Activated CD4-positive, CD25-positive, alpha-beta regulatory T cell treated with anti-CD3 and anti-CD28 coated beads, Interleukin-2, amount 50 U/mL, for 16 hours (primary cell): ENCODE measurements at regions not wholly inside any gene's neighbourhood (a gene's known extent, or its start where the extent isn't known, plus 50 kb on each side); places are given as distances from the start of the nearest gene placed in this dataset.
"Not testable (repeated sequence)": the region's sequence is repeated elsewhere in the genome, so short reads cannot be mapped to it uniquely, and the experiment has no call there.

Experiments used
- DNase-seq: peaks from one replicate; pipeline ENCODE4 v3.0.0-alpha.2; 2020; ENCODE audit warnings: low read depth, low spot score

GRCh38 chr6:26260725-26261490 is 104.1 kb upstream of the BTN3A2 start:
- no peak for DNase-seq

DNA sequence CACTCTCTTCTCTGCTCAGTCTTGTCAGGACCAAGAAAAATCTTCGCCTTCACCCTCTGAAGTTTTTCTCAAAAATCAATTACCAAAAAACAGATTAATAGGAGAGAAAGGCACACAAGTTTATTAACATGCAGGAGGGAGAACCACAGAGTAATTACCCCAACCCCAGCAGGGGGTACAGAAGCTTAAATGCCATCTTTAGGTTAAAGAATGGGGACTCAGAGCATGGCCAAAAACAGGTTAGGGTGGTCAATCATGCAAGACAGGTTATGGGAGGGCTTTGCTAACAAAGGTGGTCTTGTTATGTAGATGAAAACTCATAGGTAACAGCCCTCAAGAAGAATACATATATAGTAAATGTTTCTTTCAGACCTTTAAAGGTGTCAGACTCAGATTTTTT is 100.5 kb upstream of the BTN3A2 start:
- no peak for DNase-seq

GRCh38 chr6:26267083-26267589 is 97.9 kb upstream of the BTN3A2 start:
- DNase-seq, result no peak

GRCh38 chr6:26268659-26269402 is 96.2 kb upstream of the BTN3A2 start:
- DNase-seq, result no peak

GRCh38 chr6:26269531-26270485 is 95.2 kb upstream of the BTN3A2 start:
- DNase-seq, result no peak

DNA sequence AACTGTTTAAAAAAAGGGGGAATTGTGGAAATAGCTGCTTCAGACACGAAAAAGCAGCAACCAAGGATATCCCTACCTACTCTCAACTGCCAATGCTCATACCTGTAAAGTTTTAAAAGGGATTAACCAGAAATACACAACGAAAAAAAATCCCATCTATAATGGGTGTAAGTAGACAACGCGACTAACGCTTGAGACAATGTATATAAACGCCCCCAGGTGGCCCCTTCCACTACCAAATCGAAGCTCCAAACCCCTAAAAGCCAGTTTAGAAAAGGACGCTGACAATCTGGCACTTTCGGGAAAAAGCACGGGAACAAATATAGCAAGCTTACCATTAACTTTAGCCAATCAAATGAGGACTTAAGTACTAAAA is 94.5 kb upstream of the BTN3A2 start:
- DNase-seq, result no peak

DNA sequence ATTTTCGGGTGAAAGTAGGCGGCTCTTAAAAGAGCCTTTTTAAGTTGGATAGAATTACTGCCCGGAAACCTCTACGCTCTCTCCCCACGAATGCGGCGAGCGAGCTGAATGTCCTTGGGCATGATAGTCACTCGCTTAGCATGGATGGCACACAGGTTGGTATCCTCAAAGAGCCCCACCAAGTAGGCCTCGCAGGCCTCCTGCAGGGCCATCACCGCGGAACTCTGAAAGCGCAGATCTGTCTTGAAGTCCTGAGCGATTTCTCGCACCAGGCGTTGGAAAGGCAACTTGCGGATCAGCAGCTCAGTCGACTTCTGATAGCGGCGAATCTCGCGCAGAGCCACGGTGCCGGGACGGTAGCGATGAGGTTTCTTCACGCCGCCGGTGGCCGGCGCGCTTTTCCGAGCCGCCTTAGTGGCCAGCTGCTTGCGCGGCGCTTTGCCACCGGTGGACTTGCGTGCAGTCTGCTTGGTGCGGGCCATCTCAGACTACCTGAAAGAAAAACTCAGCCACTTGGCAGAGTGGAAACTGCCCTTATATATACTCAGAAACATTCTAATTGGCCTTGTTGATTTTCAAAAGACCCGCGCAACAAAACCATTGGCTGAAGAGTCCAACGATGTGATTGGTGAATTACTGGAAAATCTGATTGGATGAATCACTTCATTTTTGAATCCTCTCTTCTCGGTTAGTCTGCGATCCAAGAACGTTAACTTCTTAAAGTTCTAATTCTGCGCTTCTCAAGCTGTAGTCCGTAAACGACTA is 93.9 kb upstream of the BTN3A2 start:
- DNase-seq, result peak; percentile 79

DNA sequence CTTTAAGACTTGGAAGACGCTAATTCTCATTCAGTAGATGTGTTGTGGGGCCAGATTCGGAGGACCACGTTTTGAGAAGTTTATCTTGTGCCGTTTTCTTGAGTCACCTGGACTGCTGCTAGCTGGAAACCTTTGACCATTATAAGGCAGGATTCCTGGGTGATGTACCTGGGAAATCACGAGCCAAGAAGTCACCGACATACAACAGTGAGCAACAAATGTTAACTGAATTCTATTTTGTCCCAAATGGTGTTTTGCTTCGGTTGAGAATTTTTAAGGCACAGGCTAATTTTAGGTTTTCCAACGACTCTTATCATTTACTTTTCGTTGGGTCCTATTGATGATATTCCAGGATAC is 93.4 kb upstream of the BTN3A2 start:
- no peak for DNase-seq

GRCh38 chr6:26272171-26272637 is 92.8 kb upstream of the BTN3A2 start:
- no peak for DNase-seq

GRCh38 chr6:26273673-26274588 is 91.1 kb upstream of the BTN3A2 start:
- DNase-seq, result no peak

GRCh38 chr6:26275663-26276062 is 89.3 kb upstream of the BTN3A2 start:
- no peak for DNase-seq

DNA sequence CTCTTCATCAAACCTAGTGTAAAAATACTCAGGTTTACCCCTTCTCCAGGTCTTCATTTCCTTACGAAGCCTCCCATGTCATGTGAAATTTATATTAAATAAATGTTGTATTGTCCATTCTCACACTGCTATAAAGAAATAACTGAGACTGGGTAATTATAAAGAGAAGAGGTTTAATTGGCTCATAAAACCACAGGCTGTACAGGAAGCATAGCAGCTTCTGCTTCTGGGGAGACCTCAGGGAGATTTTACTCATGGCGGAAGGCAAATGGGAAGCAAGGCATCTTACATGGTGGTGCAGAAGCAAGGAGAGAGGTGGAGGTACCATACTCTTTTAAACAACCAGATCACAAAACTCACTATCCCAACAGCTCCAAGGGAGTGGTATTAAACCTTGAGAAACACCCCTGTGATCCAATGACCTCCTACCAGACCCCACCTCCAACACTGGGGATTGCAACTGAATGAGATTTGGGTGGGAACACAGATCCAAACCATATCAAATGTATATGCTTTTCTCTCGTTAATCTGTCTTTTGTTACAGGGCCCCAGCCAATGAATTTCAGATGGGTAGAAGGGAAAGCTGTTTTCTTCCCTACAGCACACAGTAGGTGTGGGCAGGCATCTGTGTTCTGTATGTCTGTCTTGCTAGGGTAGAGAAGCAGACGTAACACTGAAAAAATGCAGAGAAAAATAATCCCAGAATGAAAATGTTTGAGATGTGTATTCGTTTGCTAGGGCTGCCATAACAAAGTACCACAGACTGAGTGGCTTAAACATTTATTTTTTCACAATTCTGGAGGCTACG is 88.0 kb upstream of the BTN3A2 start:
- no peak for DNase-seq

- no peak for DNase-seq
These were observed 86.5 kb upstream of the BTN3A2 start for GRCh38 chr6:26278536-26278935.

DNA sequence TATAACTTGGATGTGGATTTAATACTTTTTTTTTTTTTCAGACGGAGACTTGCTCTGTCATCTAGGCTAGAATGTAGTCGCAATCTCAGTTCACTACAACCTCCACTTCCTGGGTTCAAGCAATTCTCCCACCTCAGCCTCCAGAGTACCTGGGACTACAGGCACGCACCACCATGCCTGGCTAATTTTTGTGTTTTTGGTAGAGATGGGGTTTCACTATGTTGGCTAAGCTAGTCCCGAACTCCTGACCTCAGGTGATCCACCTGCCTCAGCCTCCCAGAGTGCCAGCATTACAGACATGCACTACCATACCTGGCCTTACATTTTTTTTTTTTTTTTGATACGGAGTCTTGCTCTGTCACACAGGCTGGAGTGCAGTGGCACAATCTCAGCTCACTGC is 85.6 kb upstream of the BTN3A2 start:
- not testable (repeated sequence) for DNase-seq

DNA sequence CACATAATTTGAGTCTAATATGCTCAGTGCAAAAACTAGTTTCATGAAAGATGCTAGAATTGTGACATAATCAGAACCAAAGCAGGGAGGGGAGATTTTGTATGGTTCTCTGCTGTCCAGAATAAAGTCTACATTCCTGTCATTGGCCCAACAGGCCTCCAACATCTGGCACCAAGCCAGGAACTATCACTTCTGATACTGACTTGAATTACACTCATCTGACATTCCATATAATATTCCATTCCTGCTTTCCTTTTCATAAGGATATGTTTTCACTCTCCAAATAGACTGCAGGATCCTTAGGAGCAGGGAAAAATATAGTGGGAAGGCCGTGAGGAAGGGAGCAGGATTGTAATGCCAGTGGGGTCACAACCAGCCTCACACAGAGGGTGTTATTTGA is 84.6 kb upstream of the BTN3A2 start:
- no peak for DNase-seq

DNA sequence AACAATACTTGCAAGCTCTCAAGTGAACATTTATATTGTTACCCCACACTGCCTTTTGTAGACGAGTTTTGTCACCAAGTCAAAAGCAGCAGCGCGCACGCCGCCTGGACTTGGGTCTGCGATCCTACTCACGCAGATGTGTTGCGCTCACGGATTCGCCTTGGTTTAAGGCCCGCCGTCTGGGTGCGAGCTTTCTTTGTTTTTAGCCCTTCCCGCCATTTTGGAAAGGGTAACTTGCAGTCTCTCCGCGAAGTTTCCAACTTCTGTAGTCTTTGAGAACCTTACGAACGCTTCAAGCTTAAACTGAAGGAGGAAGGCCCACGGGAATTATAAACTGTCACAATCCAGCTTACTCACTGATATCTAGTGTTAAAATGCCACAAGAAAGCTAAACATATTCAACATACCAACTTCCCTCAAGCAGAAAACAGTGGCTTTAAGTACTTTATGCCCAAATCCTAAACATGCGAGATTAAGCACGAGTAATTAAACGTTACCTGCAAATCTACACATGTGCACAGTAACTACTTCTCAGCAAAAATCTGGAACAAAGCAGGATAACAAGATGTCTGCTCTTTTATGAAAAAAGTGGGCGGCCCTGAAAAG is 80.4 kb upstream of the BTN3A2 start:
- DNase-seq, result no peak

GRCh38 chr6:26285143-26286134 is 79.6 kb upstream of the BTN3A2 start:
- peak; percentile 84 for DNase-seq
